HUDEP-2 (cell line): ENCODE measurements at regions not wholly inside any gene's neighbourhood (a gene's known extent, or its start where the extent isn't known, plus 50 kb on each side); places are given as distances from the start of the nearest gene placed in this dataset.
"Not testable (repeated sequence)": the region's sequence is repeated elsewhere in the genome, so short reads cannot be mapped to it uniquely, and the experiment has no call there.

Experiments
- DNase-seq, 76 experiments: peaks; one replicate each; lab custom pipeline; 2025; ENCODE audit not compliant: unreplicated experiment in 76 of 76; lab: John Stamatoyannopoulos, UW

- DNase-seq, result not testable (repeated sequence)
These were observed 875.8 kb downstream of the LRFN5 start for GRCh38 chr14:42482345-42482971.

- not testable (repeated sequence) for DNase-seq
These were observed 875.0 kb downstream of the LRFN5 start for GRCh38 chr14:42481714-42482113.

- DNase-seq, result no peak
These were observed 873.6 kb downstream of the LRFN5 start for GRCh38 chr14:42480255-42480654.

GRCh38 chr14:42475289-42475688 is 868.6 kb downstream of the LRFN5 start:
- no peak for DNase-seq

GRCh38 chr14:42470427-42470719 is 863.7 kb downstream of the LRFN5 start:
- DNase-seq, result no peak

- no peak for DNase-seq
These were observed 863.2 kb downstream of the LRFN5 start for GRCh38 chr14:42469637-42470426.

- DNase-seq, result no peak
These were observed 854.0 kb downstream of the LRFN5 start for GRCh38 chr14:42460673-42461072.

- no peak for DNase-seq
These were observed 852.6 kb downstream of the LRFN5 start for GRCh38 chr14:42459171-42459685.

GRCh38 chr14:42441615-42442014 is 834.9 kb downstream of the LRFN5 start:
- DNase-seq, result no peak

- DNase-seq, result no peak
These were observed 831.1 kb downstream of the LRFN5 start for GRCh38 chr14:42437809-42438208.

- no peak for DNase-seq
These were observed 822.7 kb downstream of the LRFN5 start for GRCh38 chr14:42429401-42429800.

GRCh38 chr14:42428996-42429395 is 822.3 kb downstream of the LRFN5 start:
- no peak for DNase-seq

GRCh38 chr14:42424501-42424900 is 817.8 kb downstream of the LRFN5 start:
- DNase-seq, result no peak

GRCh38 chr14:42421377-42422078 is 814.9 kb downstream of the LRFN5 start:
- DNase-seq, result no peak

- DNase-seq, result no peak
These were observed 813.4 kb downstream of the LRFN5 start for GRCh38 chr14:42420071-42420470.

GRCh38 chr14:42407153-42407552 is 800.5 kb downstream of the LRFN5 start:
- no peak for DNase-seq

- DNase-seq, result no peak
These were observed 784.6 kb downstream of the LRFN5 start for GRCh38 chr14:42391146-42391834.

GRCh38 chr14:42378880-42379279 is 772.2 kb downstream of the LRFN5 start:
- DNase-seq, result no peak

- no peak for DNase-seq
These were observed 771.6 kb downstream of the LRFN5 start for GRCh38 chr14:42378274-42378673.

- DNase-seq, result no peak
These were observed 767.7 kb downstream of the LRFN5 start for GRCh38 chr14:42374332-42374731.

- no peak for DNase-seq
These were observed 763.4 kb downstream of the LRFN5 start for GRCh38 chr14:42370056-42370455.
